ENCODE measurements at regions not wholly inside any gene's neighbourhood (a gene's known extent, or its start where the extent isn't known, plus 50 kb on each side); places are given as distances from the start of the nearest gene placed in this dataset.

GRCh38 chr10:94211169-94211510 lies 151.6 kb downstream of the NOC3L start:
- Mint-ChIP-seq H3K27me3 (ENCODE audit: low read depth) (no peaks in the 10 kb centered on the region), H3K27ac (no peak overlapping the region), H3K4me3 (no peak overlapping the region), H3K9me3 (no peaks in the 10 kb centered on the region), H3K4me1 (ENCODE audit: low read depth) (no peaks in the 10 kb centered on the region), H3K36me3 (ENCODE audit: low read depth) (no peaks in the 10 kb centered on the region)
- CTCF ChIA-PET = no interaction called here
- DNase-seq = no peak
- intact Hi-C loops (cut with micrococcal nuclease) = no loop called here

DNA sequence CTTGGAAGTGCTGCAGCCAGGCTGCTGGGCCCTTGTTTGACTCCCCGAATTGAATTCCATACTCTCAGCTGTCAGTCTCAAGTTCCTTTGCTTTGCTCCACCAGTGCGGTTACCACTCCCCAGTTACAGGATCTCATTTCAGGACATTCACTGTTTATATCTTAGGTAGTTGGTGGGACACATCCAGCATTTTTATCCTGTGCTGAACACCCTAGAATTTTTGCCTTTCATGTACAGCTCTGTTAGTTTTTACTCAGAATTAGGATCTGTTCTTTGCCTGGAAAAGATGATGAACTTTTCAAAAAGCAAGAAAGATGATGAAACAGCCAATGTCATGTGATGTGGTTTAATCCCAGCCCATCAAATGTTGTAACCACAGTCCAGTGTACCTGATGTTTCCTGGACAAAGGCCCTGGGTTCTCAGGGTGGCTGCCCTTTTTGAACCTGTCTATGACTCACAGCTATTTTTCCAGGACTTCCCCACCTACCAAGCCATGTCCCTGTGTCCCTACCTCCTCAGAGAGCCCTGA lies 149.7 kb downstream of the NOC3L start:
- H3K9me3 Mint-ChIP-seq = no peaks in the 10 kb centered on the region

DNA sequence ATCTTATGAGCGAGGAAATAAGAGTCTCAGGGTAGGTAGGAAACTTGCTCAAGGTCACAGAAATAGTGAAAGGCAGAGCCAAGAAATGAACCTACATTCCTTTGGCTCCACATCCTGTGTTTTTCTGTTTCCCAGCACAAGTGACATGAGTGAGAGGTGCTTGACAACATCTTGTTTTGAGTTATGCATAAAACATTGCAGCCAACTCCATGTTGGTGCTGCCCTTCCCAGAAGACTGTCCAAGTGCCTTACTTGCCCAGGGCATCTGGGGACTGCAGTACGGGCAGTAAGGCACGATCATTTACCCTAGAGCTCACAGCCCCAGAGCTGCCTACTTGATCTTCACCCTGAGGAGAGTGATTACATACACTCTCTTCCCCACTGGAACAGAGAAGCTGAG lies 148.8 kb downstream of the NOC3L start:
- Mint-ChIP-seq H3K27ac (no peak overlapping the region), H3K9me3 (no peaks in the 10 kb centered on the region), H3K4me1 (ENCODE audit: low read depth) (no peaks in the 10 kb centered on the region), H3K4me3 (no peak overlapping the region), H3K27me3 (ENCODE audit: low read depth) (no peaks in the 10 kb centered on the region), H3K36me3 (ENCODE audit: low read depth) (no peaks in the 10 kb centered on the region)
- intact Hi-C loops (cut with micrococcal nuclease) = no loop called here
- DNase-seq = no peak
- CTCF ChIA-PET = no interaction called here

More for the DNA sequence above, 149.7 kb downstream of the NOC3L start:
- no peaks in the 10 kb centered on the region for H3K36me3 Mint-ChIP-seq (ENCODE audit: low read depth)
- no peak overlapping the region for H3K27ac Mint-ChIP-seq
- intact Hi-C loops (cut with micrococcal nuclease) = no loop called here
- no peaks in the 10 kb centered on the region for H3K27me3 Mint-ChIP-seq (ENCODE audit: low read depth)
- DNase-seq = no peak
- no peaks in the 10 kb centered on the region for H3K4me1 Mint-ChIP-seq (ENCODE audit: low read depth)
- CTCF ChIA-PET = no interaction called here
- H3K4me3 Mint-ChIP-seq = no peak overlapping the region

GRCh38 chr10:94214481-94214893 lies 148.3 kb downstream of the NOC3L start:
- Mint-ChIP-seq H3K27ac (no peak overlapping the region), H3K4me3 (no peak overlapping the region), H3K9me3 (no peaks in the 10 kb centered on the region), H3K36me3 (ENCODE audit: low read depth) (no peaks in the 10 kb centered on the region), H3K27me3 (ENCODE audit: low read depth) (no peaks in the 10 kb centered on the region), H3K4me1 (ENCODE audit: low read depth) (no peaks in the 10 kb centered on the region)
- CTCF ChIA-PET = no interaction called here
- intact Hi-C loops (cut with micrococcal nuclease) = no loop called here
- no peak for DNase-seq

DNA sequence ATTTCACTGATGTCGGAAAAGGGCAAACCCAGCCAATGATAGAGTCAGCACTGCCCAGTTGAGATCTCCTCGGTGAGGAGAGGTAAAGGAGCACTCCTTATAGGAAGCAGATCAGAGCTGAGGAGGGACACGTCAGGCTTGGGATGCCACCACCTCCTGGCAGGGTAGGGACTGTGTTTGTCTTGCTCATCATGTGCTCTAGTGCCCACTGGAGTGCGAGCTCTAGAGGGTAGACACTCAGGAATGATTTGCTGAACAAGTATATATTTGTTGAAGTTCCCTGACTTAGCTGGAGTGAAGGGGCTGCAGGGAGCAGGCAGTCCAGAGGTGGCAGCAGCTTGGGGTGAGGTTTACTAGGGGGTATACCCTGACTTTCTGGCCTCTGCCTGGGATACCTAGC lies 146.5 kb downstream of the NOC3L start:
- Mint-ChIP-seq H3K27ac (no peak overlapping the region), H3K27me3 (ENCODE audit: low read depth) (peaks cover 4% of the 10 kb centered on the region), H3K4me1 (ENCODE audit: low read depth) (no peaks in the 10 kb centered on the region), H3K9me3 (no peaks in the 10 kb centered on the region), H3K4me3 (no peak overlapping the region), H3K36me3 (ENCODE audit: low read depth) (no peaks in the 10 kb centered on the region)
- CTCF ChIA-PET = interaction anchor here (0.6 kb wide), 2 partner anchors 24 to 279 kb away, joined by 3 read pairs; no protein-coding TSS in a partner anchor
- no peak for DNase-seq
- intact Hi-C loops (cut with micrococcal nuclease) = no loop called here

GRCh38 chr10:94217411-94217810 lies 145.3 kb downstream of the NOC3L start:
- Mint-ChIP-seq H3K36me3 (ENCODE audit: low read depth) (no peaks in the 10 kb centered on the region), H3K27ac (no peak overlapping the region), H3K9me3 (no peaks in the 10 kb centered on the region), H3K27me3 (ENCODE audit: low read depth) (peaks cover 4% of the 10 kb centered on the region), H3K4me3 (no peak overlapping the region), H3K4me1 (ENCODE audit: low read depth) (no peaks in the 10 kb centered on the region)
- no peak for DNase-seq
- intact Hi-C loops (cut with micrococcal nuclease) = no loop called here
- CTCF ChIA-PET = no interaction called here

DNA sequence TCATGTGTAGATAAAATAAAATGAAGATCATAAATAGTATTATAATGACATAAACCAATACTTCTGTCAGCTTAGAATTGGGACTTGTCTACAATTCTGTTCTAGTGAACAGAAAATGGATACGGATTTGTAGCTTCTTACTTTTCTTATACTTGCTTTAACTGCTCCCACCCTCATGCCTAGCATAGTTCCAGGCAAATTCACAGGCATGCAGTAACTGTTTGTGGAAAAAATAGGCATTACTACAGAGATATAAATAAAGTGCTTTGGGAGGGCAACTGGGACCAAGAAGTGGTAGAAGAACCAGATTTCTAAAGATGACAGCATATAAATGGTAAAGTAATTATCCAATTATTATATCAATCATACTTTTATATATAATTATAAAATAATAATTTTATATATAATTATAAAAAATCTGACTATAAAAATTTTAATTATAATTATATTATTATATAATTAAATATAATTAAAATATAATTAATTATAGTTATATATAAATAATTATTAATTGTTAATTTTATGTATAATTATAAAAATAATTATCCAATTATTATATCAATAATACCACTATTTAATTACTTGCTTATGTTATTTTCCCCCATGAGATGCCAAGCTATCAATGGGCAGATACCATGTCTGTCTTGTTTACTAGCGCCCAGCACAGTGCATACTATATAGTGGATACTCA lies 144.1 kb downstream of the NOC3L start:
- CTCF ChIA-PET = no interaction called here
- H3K9me3 Mint-ChIP-seq = no peaks in the 10 kb centered on the region
- H3K27ac Mint-ChIP-seq = no peak overlapping the region
- H3K27me3 Mint-ChIP-seq (ENCODE audit: low read depth) = peaks cover 4% of the 10 kb centered on the region
- H3K36me3 Mint-ChIP-seq (ENCODE audit: low read depth) = no peaks in the 10 kb centered on the region
- no peak for DNase-seq
- intact Hi-C loops (cut with micrococcal nuclease) = no loop called here
- no peak overlapping the region for H3K4me3 Mint-ChIP-seq
- H3K4me1 Mint-ChIP-seq (ENCODE audit: low read depth) = no peaks in the 10 kb centered on the region

DNA sequence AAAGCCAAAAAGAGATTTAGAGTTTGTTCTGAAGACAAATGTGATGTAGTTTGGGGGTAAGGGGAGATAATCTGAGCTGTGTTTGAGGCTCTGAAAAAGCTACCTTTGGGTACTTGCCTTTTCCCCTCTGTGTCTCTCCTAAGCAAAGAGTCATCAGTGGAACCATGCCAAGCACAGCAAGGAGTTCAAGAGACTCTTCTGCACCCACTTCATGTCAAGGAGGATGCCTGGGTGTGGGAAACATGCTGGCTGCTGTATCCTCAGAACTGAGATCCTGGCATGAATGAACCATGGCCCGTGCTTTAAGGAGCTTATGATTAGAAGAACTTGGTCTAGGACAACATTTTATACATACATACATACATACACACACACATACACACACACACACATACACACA lies 142.9 kb downstream of the NOC3L start:
- no peak for DNase-seq
- Mint-ChIP-seq H3K27ac (no peak overlapping the region), H3K4me3 (no peak overlapping the region), H3K36me3 (ENCODE audit: low read depth) (no peaks in the 10 kb centered on the region), H3K27me3 (ENCODE audit: low read depth) (peaks cover 4% of the 10 kb centered on the region), H3K9me3 (no peaks in the 10 kb centered on the region), H3K4me1 (ENCODE audit: low read depth) (no peaks in the 10 kb centered on the region)
- intact Hi-C loops (cut with micrococcal nuclease) = no loop called here
- CTCF ChIA-PET = no interaction called here

GRCh38 chr10:94220717-94221116 lies 142.0 kb downstream of the NOC3L start:
- CTCF ChIA-PET = no interaction called here
- Mint-ChIP-seq H3K27me3 (ENCODE audit: low read depth) (peaks cover 4% of the 10 kb centered on the region), H3K4me1 (ENCODE audit: low read depth) (no peaks in the 10 kb centered on the region), H3K27ac (no peak overlapping the region), H3K36me3 (ENCODE audit: low read depth) (no peaks in the 10 kb centered on the region), H3K9me3 (no peaks in the 10 kb centered on the region), H3K4me3 (no peak overlapping the region)
- no peak for DNase-seq
- intact Hi-C loops (cut with micrococcal nuclease) = no loop called here

- no peak overlapping the region for H3K4me3 Mint-ChIP-seq
- no peaks in the 10 kb centered on the region for H3K9me3 Mint-ChIP-seq
- CTCF ChIA-PET = no interaction called here
- H3K27ac Mint-ChIP-seq = no peak overlapping the region
- no peak for DNase-seq
- no peaks in the 10 kb centered on the region for H3K4me1 Mint-ChIP-seq (ENCODE audit: low read depth)
- H3K36me3 Mint-ChIP-seq (ENCODE audit: low read depth) = no peaks in the 10 kb centered on the region
- peaks cover 4% of the 10 kb centered on the region for H3K27me3 Mint-ChIP-seq (ENCODE audit: low read depth)
- intact Hi-C loops (cut with micrococcal nuclease) = no loop called here
Measured at GRCh38 chr10:94223702-94224370, 138.9 kb downstream of the NOC3L start.

DNA sequence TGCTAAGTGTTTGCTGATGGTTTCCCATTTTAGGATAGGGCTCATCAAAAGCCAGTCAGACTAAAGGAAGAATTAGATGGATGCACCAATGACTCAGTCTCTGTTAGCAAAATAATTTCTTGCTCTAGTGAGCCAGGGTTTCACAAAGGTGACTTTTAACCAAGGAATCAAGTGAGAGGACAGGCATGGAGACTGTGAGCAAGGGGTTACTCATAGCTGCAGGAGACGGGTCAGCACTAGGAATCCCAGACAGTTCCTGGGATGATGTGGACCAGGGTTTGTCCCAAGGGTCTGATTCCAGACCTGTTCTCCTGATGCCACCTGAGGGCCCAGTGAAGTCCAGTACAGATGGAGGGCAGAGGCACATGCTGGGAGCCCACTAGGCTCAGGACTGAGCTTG lies 138.1 kb downstream of the NOC3L start:
- no peaks in the 10 kb centered on the region for H3K36me3 Mint-ChIP-seq (ENCODE audit: low read depth)
- CTCF ChIA-PET = no interaction called here
- intact Hi-C loops (cut with micrococcal nuclease) = no loop called here
- H3K27ac Mint-ChIP-seq = no peak overlapping the region
- peaks cover 8% of the 10 kb centered on the region for H3K27me3 Mint-ChIP-seq (ENCODE audit: low read depth)
- no peaks in the 10 kb centered on the region for H3K4me1 Mint-ChIP-seq (ENCODE audit: low read depth)
- no peaks in the 10 kb centered on the region for H3K9me3 Mint-ChIP-seq
- no peak for DNase-seq
- no peak overlapping the region for H3K4me3 Mint-ChIP-seq

DNA sequence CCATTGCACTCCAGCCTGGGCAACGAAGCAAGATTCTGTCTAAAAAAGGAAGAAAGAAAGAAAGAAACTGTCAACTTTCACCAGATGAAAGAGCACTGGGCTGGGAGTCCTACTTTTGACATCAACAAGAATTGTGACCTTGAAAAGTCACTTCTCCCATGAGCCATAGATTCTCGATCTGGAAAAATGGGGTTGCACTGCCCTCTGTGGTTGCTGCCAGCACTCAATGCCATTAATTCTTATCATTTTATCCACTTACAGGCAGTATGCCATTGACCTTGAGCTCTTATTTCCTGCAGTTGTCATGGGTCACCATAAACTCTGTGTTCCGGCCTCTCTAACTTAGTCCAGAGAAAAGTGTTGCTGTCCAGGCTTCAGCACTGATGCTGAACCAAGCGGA lies 137.2 kb downstream of the NOC3L start:
- intact Hi-C loops (cut with micrococcal nuclease) = no loop called here
- no peaks in the 10 kb centered on the region for H3K36me3 Mint-ChIP-seq (ENCODE audit: low read depth)
- no peaks in the 10 kb centered on the region for H3K9me3 Mint-ChIP-seq
- no peak for DNase-seq
- H3K4me1 Mint-ChIP-seq (ENCODE audit: low read depth) = no peaks in the 10 kb centered on the region
- CTCF ChIA-PET = interaction anchor here (0.7 kb wide), 1 partner anchor 230 kb away, joined by 3 read pairs; no protein-coding TSS in a partner anchor
- H3K4me3 Mint-ChIP-seq = no peak overlapping the region
- no peak overlapping the region for H3K27ac Mint-ChIP-seq
- H3K27me3 Mint-ChIP-seq (ENCODE audit: low read depth) = peaks cover 5% of the 10 kb centered on the region

DNA sequence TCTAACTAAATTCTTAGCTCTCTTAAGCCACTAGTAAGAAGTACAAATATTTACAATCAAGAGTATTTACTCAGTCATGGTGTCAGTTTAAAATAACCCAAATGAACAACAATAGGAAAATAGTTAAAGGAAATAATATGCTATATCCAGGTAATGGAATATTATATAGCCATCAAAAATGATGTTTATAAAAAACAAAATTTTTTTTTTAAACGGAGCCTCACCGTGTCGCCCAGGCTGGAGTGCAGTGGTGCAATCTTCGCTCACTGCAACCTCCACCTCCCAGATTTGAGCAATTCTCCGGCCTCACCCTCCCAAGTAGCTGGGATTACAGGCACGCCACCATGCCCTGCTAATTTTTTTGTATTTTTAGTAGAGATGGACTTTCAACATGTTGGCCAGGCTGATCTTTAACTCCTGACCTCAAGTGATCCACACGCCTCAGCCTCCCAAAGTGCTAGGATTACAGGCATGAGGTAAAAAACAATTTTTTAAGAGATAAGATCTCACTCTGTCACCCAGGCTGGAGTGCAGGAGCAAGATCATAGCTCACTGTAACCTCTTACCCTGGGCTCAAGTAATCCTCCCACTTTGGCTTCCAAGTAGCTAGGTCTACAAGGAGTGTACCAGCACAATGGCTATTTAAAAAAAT lies 132.5 kb downstream of the NOC3L start:
- no peaks in the 10 kb centered on the region for H3K9me3 Mint-ChIP-seq
- H3K4me3 Mint-ChIP-seq = no peak overlapping the region
- peaks cover 14% of the 10 kb centered on the region for H3K27me3 Mint-ChIP-seq (ENCODE audit: low read depth)
- no peak for DNase-seq
- intact Hi-C loops (cut with micrococcal nuclease) = no loop called here
- no peak overlapping the region for H3K27ac Mint-ChIP-seq
- H3K36me3 Mint-ChIP-seq (ENCODE audit: low read depth) = no peaks in the 10 kb centered on the region
- CTCF ChIA-PET = interaction anchor here (0.6 kb wide), 1 partner anchor 206 kb away, joined by 3 read pairs; no protein-coding TSS in a partner anchor
- no peaks in the 10 kb centered on the region for H3K4me1 Mint-ChIP-seq (ENCODE audit: low read depth)
